ENCODE measurements at regions not wholly inside any gene's neighbourhood (a gene's known extent, or its start where the extent isn't known, plus 50 kb on each side); places are given as distances from the start of the nearest gene placed in this dataset.

DNA sequence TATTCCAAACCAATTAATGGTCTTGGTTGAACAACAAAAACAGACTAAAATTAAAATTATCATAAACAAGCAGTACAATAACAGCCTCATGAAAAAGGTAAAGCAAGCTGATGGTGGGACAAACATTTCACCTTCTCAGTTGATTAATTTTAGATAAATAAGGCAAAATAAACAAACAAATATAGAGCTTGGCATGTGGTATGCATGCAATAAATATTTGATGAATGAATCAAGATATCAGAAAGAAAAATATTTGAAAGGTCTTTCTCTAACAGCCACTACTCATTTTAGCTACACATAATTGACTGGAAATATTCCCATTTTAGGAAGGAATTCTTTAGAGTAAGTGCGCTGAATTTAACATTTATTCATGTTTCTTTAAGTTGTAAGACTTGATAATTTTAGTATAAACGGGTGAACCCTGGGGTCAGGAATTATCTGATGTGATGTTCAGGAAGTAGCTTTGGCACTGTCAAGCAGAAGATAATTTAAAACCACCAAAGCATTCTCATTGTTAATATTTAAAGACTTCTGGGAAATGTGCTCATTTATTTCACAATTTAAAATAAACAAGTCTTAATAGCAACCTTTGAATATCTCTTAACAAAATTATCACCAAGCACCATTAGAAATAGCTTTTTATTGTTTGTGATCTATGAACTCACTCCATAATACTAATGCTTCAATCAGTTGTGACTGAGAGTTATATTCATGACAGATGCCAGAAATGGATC, 372.3 kb upstream of the TGFBR2 start:
- TF ChIP-seq EZH2 (IDR thresholded peaks at IDR 0.05; ENCODE audit: borderline replicate concordance, insufficient read depth, low read length, poor library complexity, severe bottlenecking) (no peak), RAD21 (conservative IDR thresholded peaks at IDR 0.05) (no peak), TAF1 (IDR thresholded peaks at IDR 0.05; ENCODE audit: low read depth) (no peak), POLR2AphosphoS5 (IDR thresholded peaks at IDR 0.05) (no peak), EP300 (conservative IDR thresholded peaks at IDR 0.05; ENCODE audit: poor library complexity, severe bottlenecking) (no peak), SMC3 (conservative IDR thresholded peaks at IDR 0.05; ENCODE audit: poor library complexity) (no peak)
- TF ChIP-seq, protein P1, sequence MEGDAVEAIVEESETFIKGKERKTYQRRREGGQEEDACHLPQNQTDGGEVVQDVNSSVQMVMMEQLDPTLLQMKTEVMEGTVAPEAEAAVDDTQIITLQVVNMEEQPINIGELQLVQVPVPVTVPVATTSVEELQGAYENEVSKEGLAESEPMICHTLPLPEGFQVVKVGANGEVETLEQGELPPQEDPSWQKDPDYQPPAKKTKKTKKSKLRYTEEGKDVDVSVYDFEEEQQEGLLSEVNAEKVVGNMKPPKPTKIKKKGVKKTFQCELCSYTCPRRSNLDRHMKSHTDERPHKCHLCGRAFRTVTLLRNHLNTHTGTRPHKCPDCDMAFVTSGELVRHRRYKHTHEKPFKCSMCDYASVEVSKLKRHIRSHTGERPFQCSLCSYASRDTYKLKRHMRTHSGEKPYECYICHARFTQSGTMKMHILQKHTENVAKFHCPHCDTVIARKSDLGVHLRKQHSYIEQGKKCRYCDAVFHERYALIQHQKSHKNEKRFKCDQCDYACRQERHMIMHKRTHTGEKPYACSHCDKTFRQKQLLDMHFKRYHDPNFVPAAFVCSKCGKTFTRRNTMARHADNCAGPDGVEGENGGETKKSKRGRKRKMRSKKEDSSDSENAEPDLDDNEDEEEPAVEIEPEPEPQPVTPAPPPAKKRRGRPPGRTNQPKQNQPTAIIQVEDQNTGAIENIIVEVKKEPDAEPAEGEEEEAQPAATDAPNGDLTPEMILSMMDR (IDR thresholded peaks at IDR 0.05; ENCODE audit: poor library complexity, severe bottlenecking): no peak

Measured in neural cell (in vitro differentiated cells).